ENCODE measurements at regions not wholly inside any gene's neighbourhood (a gene's known extent, or its start where the extent isn't known, plus 50 kb on each side); places are given as distances from the start of the nearest gene placed in this dataset.

GRCh38 chr10:28984431-28984830 lies 304.4 kb upstream of the LYZL1 start (continued):
- TF ChIP-seq HINFP (tag; conservative IDR thresholded peaks at IDR 0.05; ENCODE audit: low read depth) (no peak), ZKSCAN1 (IDR thresholded peaks at IDR 0.05; ENCODE audit: low read depth, low read length) (no peak), NFIC (IDR thresholded peaks at IDR 0.05) (no peak), ZNF408 (CRISPR knock-in tag; IDR thresholded peaks at IDR 0.05; ENCODE audit: low read depth) (no peak), BHLHE40 (IDR thresholded peaks at IDR 0.05; ENCODE audit: low read length) (no peak), ID3 (CRISPR knock-in tag; IDR thresholded peaks at IDR 0.05) (no peak), ID3 (tag; IDR thresholded peaks at IDR 0.05) (peak; percentile 54; the same call in 1 of the 2 replicates), RBM34 (IDR thresholded peaks at IDR 0.05; ENCODE audit: borderline replicate concordance, insufficient read depth, low read length) (no peak), CEBPZ (IDR thresholded peaks at IDR 0.05; ENCODE audit: borderline replicate concordance, low read depth, low read length) (no peak), MTA3 (IDR thresholded peaks at IDR 0.05; ENCODE audit: borderline replicate concordance) (0 out of 2 replicates have a peak, but pooled peaks have one; percentile 17), KDM5B (IDR thresholded peaks at IDR 0.05; ENCODE audit: insufficient replicate concordance, low read depth, low read length) (no peak), MLLT1 (IDR thresholded peaks at IDR 0.05) (no peak), GTF2E2 (tag; IDR thresholded peaks at IDR 0.05) (no peak), PRDM10 (IDR thresholded peaks at IDR 0.05; ENCODE audit: partially characterized antibody) (no peak), EWSR1 (IDR thresholded peaks at IDR 0.05; ENCODE audit: borderline replicate concordance, low read depth, partially characterized antibody) (no peak), CAMTA2 (CRISPR knock-in tag; conservative IDR thresholded peaks at IDR 0.05) (no peak), ZFPM2 (CRISPR knock-in tag; IDR thresholded peaks at IDR 0.05) (no peak), ZNF766 (CRISPR knock-in tag; conservative IDR thresholded peaks at IDR 0.05) (no peak), ZNF76 (CRISPR knock-in tag; IDR thresholded peaks at IDR 0.05; ENCODE audit: borderline replicate concordance) (0 out of 2 replicates have a peak, but pooled peaks have one; percentile 53)
